ENCODE measurements at regions not wholly inside any gene's neighbourhood (a gene's known extent, or its start where the extent isn't known, plus 50 kb on each side); places are given as distances from the start of the nearest gene placed in this dataset.

GRCh38 chr11:104570078-104570701 lies 328.1 kb downstream of the CASP12 start:
- Histone ChIP-seq H3K36me3 (ENCODE audit: insufficient read depth, low read length) (no peaks in the 10 kb centered on the region), H3K9me3 (ENCODE audit: insufficient read depth, low read depth, low read length) (no peaks in the 10 kb centered on the region), H3K4me3 (ENCODE audit: insufficient read depth, low read depth, low read length) (no peak overlapping the region), H3K27ac (ENCODE audit: low read depth, low read length) (no peak overlapping the region), H3K4me2 (ENCODE audit: low read length) (peak overlapping the region; percentile 2), H3K4me1 (ENCODE audit: insufficient read depth, low read length) (peaks cover 3% of the 10 kb centered on the region), H2AFZ (ENCODE audit: low read depth, low read length) (no peak overlapping the region), H3K9ac (ENCODE audit: low read length) (no peak overlapping the region), H3K79me2 (ENCODE audit: insufficient read depth, low read length) (no peaks in the 10 kb centered on the region), H4K20me1 (ENCODE audit: insufficient read depth, low read length) (no peaks in the 10 kb centered on the region), H3K27me3 (ENCODE audit: insufficient read depth, low read length) (no peaks in the 10 kb centered on the region)
- no peaks in the 10 kb centered on the region for H3K27me3 Mint-ChIP-seq (ENCODE audit: low read depth, unreplicated experiment)
- peaks cover 18% of the 10 kb centered on the region for H3K4me1 Mint-ChIP-seq (ENCODE audit: low read depth, unreplicated experiment)
- peak overlapping the region; percentile 50 for H3K27ac Mint-ChIP-seq (ENCODE audit: unreplicated experiment)
- DNase-seq (ENCODE audit: low read depth) (peak; percentile 35), FAIRE-seq (no peak)
- H3K9me3 Mint-ChIP-seq (ENCODE audit: unreplicated experiment): peaks cover 5% of the 10 kb centered on the region
- no peaks in the 10 kb centered on the region for H3K36me3 Mint-ChIP-seq (ENCODE audit: low read depth, unreplicated experiment)
- H3K4me3 Mint-ChIP-seq (ENCODE audit: unreplicated experiment): no peak overlapping the region
- TF ChIP-seq CTCF (IDR thresholded peaks at IDR 0.05; ENCODE audit: insufficient read depth, low read depth, low read length): no peak
- TF ChIP-seq EZH2 (IDR thresholded peaks at IDR 0.05; ENCODE audit: insufficient read depth, low read length): no peak

GRCh38 chr11:104565583-104565961 lies 332.7 kb downstream of the CASP12 start:
- DNase-seq (ENCODE audit: low read depth): no peak
- FAIRE-seq: no peak

More at GRCh38 chr11:104565583-104565961, 332.7 kb downstream of the CASP12 start:
- TF ChIP-seq CTCF (IDR thresholded peaks at IDR 0.05; ENCODE audit: insufficient read depth, low read depth, low read length) (no peak), EZH2 (IDR thresholded peaks at IDR 0.05; ENCODE audit: insufficient read depth, low read length) (no peak)
- H4K20me1 ChIP-seq (ENCODE audit: insufficient read depth, low read length): no peaks in the 10 kb centered on the region
- no peaks in the 10 kb centered on the region for H3K9me3 ChIP-seq (ENCODE audit: insufficient read depth, low read depth, low read length)
- no peak overlapping the region for H3K9ac ChIP-seq (ENCODE audit: low read length)
- H3K4me1 Mint-ChIP-seq (ENCODE audit: low read depth, unreplicated experiment): peaks cover 6% of the 10 kb centered on the region
- no peak overlapping the region for H3K4me3 ChIP-seq (ENCODE audit: insufficient read depth, low read depth, low read length)
- no peak overlapping the region for H2AFZ ChIP-seq (ENCODE audit: low read depth, low read length)
- no peaks in the 10 kb centered on the region for H3K36me3 ChIP-seq (ENCODE audit: insufficient read depth, low read length)
- H3K4me2 ChIP-seq (ENCODE audit: low read length): no peak overlapping the region
- peaks cover 10% of the 10 kb centered on the region for H3K9me3 Mint-ChIP-seq (ENCODE audit: unreplicated experiment)
- H3K27ac ChIP-seq (ENCODE audit: low read depth, low read length): no peak overlapping the region
- H3K27ac Mint-ChIP-seq (ENCODE audit: unreplicated experiment): no peak overlapping the region
- no peaks in the 10 kb centered on the region for H3K36me3 Mint-ChIP-seq (ENCODE audit: low read depth, unreplicated experiment)
- no peak overlapping the region for H3K4me3 Mint-ChIP-seq (ENCODE audit: unreplicated experiment)
- no peaks in the 10 kb centered on the region for H3K27me3 ChIP-seq (ENCODE audit: insufficient read depth, low read length)
- H3K27me3 Mint-ChIP-seq (ENCODE audit: low read depth, unreplicated experiment): no peaks in the 10 kb centered on the region
- peaks cover 2% of the 10 kb centered on the region for H3K4me1 ChIP-seq (ENCODE audit: insufficient read depth, low read length)
- H3K79me2 ChIP-seq (ENCODE audit: insufficient read depth, low read length): no peaks in the 10 kb centered on the region
